Mesenchymal stem cell (in vitro differentiated cells and primary cell): ENCODE measurements at regions not wholly inside any gene's neighbourhood (a gene's known extent, or its start where the extent isn't known, plus 50 kb on each side); places are given as distances from the start of the nearest gene placed in this dataset.

Source experiments
- DNase-seq: peaks from one replicate; pipeline ENCODE4 v3.0.0-alpha.2; 2013
- H2AFZ ChIP-seq: one replicate; pipeline ENCODE4 v1.6.1; 2013; ENCODE audit warnings: low read depth, mild to moderate bottlenecking, control low read depth, inconsistent platforms, low read length, moderate library complexity
- H2AK5ac ChIP-seq: 2 replicates; pipeline ENCODE4 v1.6.1; 2013; ENCODE audit warnings: low read length, moderate library complexity, mild to moderate bottlenecking, inconsistent platforms; ENCODE audit not compliant: severe bottlenecking
- H2BK120ac ChIP-seq: one replicate; pipeline ENCODE4 v1.6.1; 2013; ENCODE audit warnings: low read depth, mild to moderate bottlenecking, inconsistent platforms, low read length, moderate library complexity
- H2BK12ac ChIP-seq, 2 experiments: one replicate each; pipeline ENCODE4 v1.6.1; 2013; ENCODE audit warnings: inconsistent platforms in 2 of 2, low read length in 2 of 2, mild to moderate bottlenecking in 2 of 2, moderate library complexity in 2 of 2, control low read depth in 1 of 2
- H2BK15ac ChIP-seq: one replicate; pipeline ENCODE4 v1.6.1; 2013; ENCODE audit warnings: mild to moderate bottlenecking, low read depth, inconsistent platforms; ENCODE audit not compliant: poor library complexity, severe bottlenecking
- H2BK5ac ChIP-seq: 2 replicates; pipeline ENCODE4 v1.6.1; 2013; ENCODE audit warnings: low read depth, mild to moderate bottlenecking, low read length, control low read depth, inconsistent platforms; ENCODE audit not compliant: poor library complexity, severe bottlenecking
- H3K14ac ChIP-seq, 2 experiments: one replicate each; pipeline ENCODE4 v1.6.1; 2013; ENCODE audit warnings: inconsistent platforms in 2 of 2, low read length in 2 of 2, control low read depth in 1 of 2, mild to moderate bottlenecking in 1 of 2, moderate library complexity in 1 of 2
- H3K18ac ChIP-seq, 2 experiments: one replicate each; pipeline ENCODE4 v1.6.1; 2013; ENCODE audit warnings: inconsistent platforms in 2 of 2, low read length in 2 of 2, control low read depth in 1 of 2, low read depth in 1 of 2, mild to moderate bottlenecking in 1 of 2
- H3K23ac ChIP-seq, 2 experiments: one replicate each; pipeline ENCODE4 v1.6.1; 2013; ENCODE audit warnings: inconsistent platforms in 2 of 2, low read length in 2 of 2, mild to moderate bottlenecking in 2 of 2, moderate library complexity in 2 of 2, control low read depth in 1 of 2
- H3K27ac ChIP-seq: 2 replicates; pipeline ENCODE4 v1.5.1; 2013; ENCODE audit warnings: mild to moderate bottlenecking, moderate library complexity, low read length, control low read depth, inconsistent platforms; ENCODE audit not compliant: poor library complexity, severe bottlenecking
- H3K27me3 ChIP-seq, 2 experiments: 2 replicates each; pipeline versions ENCODE4 v1.6.1 to v1.7.0; 2013; ENCODE audit warnings: low read length in 2 of 2, mild to moderate bottlenecking in 2 of 2, moderate library complexity in 2 of 2, control low read depth in 1 of 2, inconsistent platforms in 1 of 2; ENCODE audit not compliant: control insufficient read depth in 1 of 2, insufficient read depth in 1 of 2
- H3K36me3 ChIP-seq, 2 experiments: 2 replicates each; pipeline versions ENCODE4 v1.6.1 to v1.7.0; 2013; ENCODE audit warnings: low read length in 2 of 2, control low read depth in 1 of 2, inconsistent platforms in 1 of 2, low read depth in 1 of 2, mild to moderate bottlenecking in 1 of 2; ENCODE audit not compliant: insufficient read depth in 2 of 2, control insufficient read depth in 1 of 2
- H3K4ac ChIP-seq, 2 experiments: one replicate each; pipeline ENCODE4 v1.6.1; 2013; ENCODE audit warnings: inconsistent platforms in 2 of 2, low read length in 2 of 2, mild to moderate bottlenecking in 2 of 2, moderate library complexity in 2 of 2, control low read depth in 1 of 2, low read depth in 1 of 2
- H3K4me1 ChIP-seq: 2 replicates; pipeline ENCODE4 v1.6.1; 2013; ENCODE audit warnings: low read depth, low read length, control low read depth; ENCODE audit not compliant: control insufficient read depth, insufficient read depth
- H3K4me2 ChIP-seq: 2 replicates; pipeline ENCODE4 v1.6.1; 2013; ENCODE audit warnings: low read length, mild to moderate bottlenecking, inconsistent platforms; ENCODE audit not compliant: poor library complexity, severe bottlenecking
- H3K4me3 ChIP-seq, 2 experiments: 2 replicates each; pipeline versions ENCODE4 v1.5.1 to v1.7.0; 2013; ENCODE audit warnings: low read length in 2 of 2, mild to moderate bottlenecking in 2 of 2, control low read depth in 1 of 2, low read depth in 1 of 2; ENCODE audit not compliant: insufficient read depth in 1 of 2
- H3K79me1 ChIP-seq: replicated peaks from 2 replicates; pipeline ENCODE4 v1.6.1; 2013; ENCODE audit warnings: mild to moderate bottlenecking, control low read depth, low read length, inconsistent platforms; ENCODE audit not compliant: poor library complexity, severe bottlenecking
- H3K9ac ChIP-seq: 2 replicates; pipeline ENCODE4 v1.7.0; 2013; ENCODE audit warnings: mild to moderate bottlenecking, low read length, moderate library complexity
- H3K9me3 ChIP-seq: 2 replicates; pipeline ENCODE4 v1.7.0; 2013; ENCODE audit warnings: mild to moderate bottlenecking, low read length; ENCODE audit not compliant: control insufficient read depth
- H4K8ac ChIP-seq: one replicate; pipeline ENCODE4 v1.6.1; 2013; ENCODE audit warnings: inconsistent platforms, mild to moderate bottlenecking, low read length, moderate library complexity
- H4K91ac ChIP-seq: one replicate; pipeline ENCODE4 v1.6.1; 2013; ENCODE audit warnings: mild to moderate bottlenecking, low read length, inconsistent platforms
- WGBS: methylation state at CpG from one replicate; pipeline ENCODE4 v1.1.7; 2013; ENCODE audit warnings: mixed read lengths; 5-methylcytosine and 5-hydroxymethylcytosine counted together

- H2AK5ac ChIP-seq = no peak overlapping the region
- H3K14ac ChIP-seq = no peak overlapping the region
- H3K9ac ChIP-seq = no peak overlapping the region
- no peak overlapping the region for H2BK120ac ChIP-seq
- no peak overlapping the region for H3K23ac ChIP-seq
- H3K4me1 ChIP-seq = no peaks in the 10 kb centered on the region
- DNase-seq = no peak
- no peak overlapping the region for H2BK5ac ChIP-seq
- H4K8ac ChIP-seq = no peak overlapping the region
- H3K4me3 ChIP-seq = no peak overlapping the region
- H3K79me1 ChIP-seq = no peaks in the 10 kb centered on the region
- no peak overlapping the region for H2BK12ac ChIP-seq
- no peak overlapping the region for H3K18ac ChIP-seq
- no peak overlapping the region for H2AFZ ChIP-seq
- H3K4me2 ChIP-seq = no peak overlapping the region
- H3K4ac ChIP-seq = no peak overlapping the region
- no peak overlapping the region for H4K91ac ChIP-seq
- H3K36me3 ChIP-seq = no peaks in the 10 kb centered on the region
- H3K9me3 ChIP-seq = no peaks in the 10 kb centered on the region
- H2BK15ac ChIP-seq = no peak overlapping the region
- H3K27me3 ChIP-seq = no peaks in the 10 kb centered on the region
- no peak overlapping the region for H3K27ac ChIP-seq
Observed at GRCh38 chr10:88212069-88212468, 348.6 kb downstream of the PTEN start.

GRCh38 chr10:88213065-88213605, 349.7 kb downstream of the PTEN start:
- Histone ChIP-seq H2BK5ac (no peak overlapping the region), H3K27ac (no peak overlapping the region), H2AK5ac (no peak overlapping the region), H2AFZ (no peak overlapping the region), H2BK15ac (no peak overlapping the region), H3K23ac (no peak overlapping the region), H3K4ac (no peak overlapping the region), H3K9ac (no peak overlapping the region), H3K4me1 (no peaks in the 10 kb centered on the region), H3K4me2 (no peak overlapping the region), H3K14ac (no peak overlapping the region), H3K79me1 (no peaks in the 10 kb centered on the region), H3K36me3 (no peaks in the 10 kb centered on the region), H3K9me3 (no peaks in the 10 kb centered on the region), H4K91ac (no peak overlapping the region), H2BK120ac (no peak overlapping the region), H2BK12ac (no peak overlapping the region), H4K8ac (no peak overlapping the region), H3K4me3 (no peak overlapping the region), H3K18ac (no peak overlapping the region), H3K27me3 (no peaks in the 10 kb centered on the region)
- 95% methylated on average over 4 of the region's 6 CpGs for WGBS
- no peak for DNase-seq

- H3K23ac ChIP-seq = no peak overlapping the region
- no peak overlapping the region for H2BK5ac ChIP-seq
- H2BK120ac ChIP-seq = no peak overlapping the region
- no peaks in the 10 kb centered on the region for H3K79me1 ChIP-seq
- no peak for DNase-seq
- H3K9ac ChIP-seq = no peak overlapping the region
- no peak overlapping the region for H3K4me2 ChIP-seq
- H3K4ac ChIP-seq = no peak overlapping the region
- H2BK12ac ChIP-seq = no peak overlapping the region
- H3K27me3 ChIP-seq = no peaks in the 10 kb centered on the region
- no peak overlapping the region for H2AFZ ChIP-seq
- H4K91ac ChIP-seq = no peak overlapping the region
- 93% methylated on average over 2 of the region's 3 CpGs for WGBS
- H2BK15ac ChIP-seq = no peak overlapping the region
- H3K4me3 ChIP-seq = no peak overlapping the region
- H3K9me3 ChIP-seq = no peaks in the 10 kb centered on the region
- H3K14ac ChIP-seq = no peak overlapping the region
- no peaks in the 10 kb centered on the region for H3K4me1 ChIP-seq
- H3K27ac ChIP-seq = no peak overlapping the region
- no peaks in the 10 kb centered on the region for H3K36me3 ChIP-seq
- H3K18ac ChIP-seq = no peak overlapping the region
- H4K8ac ChIP-seq = no peak overlapping the region
- no peak overlapping the region for H2AK5ac ChIP-seq
Observed at GRCh38 chr10:88216976-88217375, 353.6 kb downstream of the PTEN start.

- Histone ChIP-seq H2BK5ac (no peak overlapping the region), H3K79me1 (no peaks in the 10 kb centered on the region), H3K27me3 (no peaks in the 10 kb centered on the region), H3K9me3 (no peaks in the 10 kb centered on the region), H3K23ac (no peak overlapping the region), H2BK15ac (no peak overlapping the region), H2AFZ (no peak overlapping the region), H3K4ac (no peak overlapping the region), H2BK12ac (no peak overlapping the region), H3K4me1 (no peaks in the 10 kb centered on the region), H2AK5ac (no peak overlapping the region), H3K9ac (no peak overlapping the region), H2BK120ac (no peak overlapping the region), H4K8ac (no peak overlapping the region), H3K36me3 (no peaks in the 10 kb centered on the region), H3K4me2 (no peak overlapping the region), H4K91ac (no peak overlapping the region), H3K27ac (no peak overlapping the region), H3K4me3 (no peak overlapping the region), H3K14ac (no peak overlapping the region), H3K18ac (no peak overlapping the region)
- DNase-seq = no peak
- WGBS = 96% methylated on average over 3 of the region's 3 CpGs
Observed at GRCh38 chr10:88218362-88218761, 354.9 kb downstream of the PTEN start.
